ENCODE measurements at regions not wholly inside any gene's neighbourhood (a gene's known extent, or its start where the extent isn't known, plus 50 kb on each side); places are given as distances from the start of the nearest gene placed in this dataset.

- no peak overlapping the region for H3K9ac ChIP-seq (ENCODE audit: control insufficient read depth, extremely low read depth, insufficient read depth, low read length)
- H3K9me1 ChIP-seq (ENCODE audit: control insufficient read depth, extremely low read depth, insufficient read depth, low read length), result no peaks in the 10 kb centered on the region
- FAIRE-seq (no peak), DNase-seq (ENCODE audit: low read depth, low spot score) (no peak)
- no peaks in the 10 kb centered on the region for H3K79me2 ChIP-seq (ENCODE audit: control insufficient read depth, insufficient read depth, low read length)
- no peak overlapping the region for H3K4me3 ChIP-seq (ENCODE audit: control insufficient read depth in 2 of 3, extremely low read depth in 1 of 3, insufficient read depth in 2 of 3, low read depth in 1 of 3, low read length in 3 of 3)
- no peaks in the 10 kb centered on the region for H3K4me1 ChIP-seq (ENCODE audit: control insufficient read depth, extremely low read depth, insufficient read depth, low read length)
- no peaks in the 10 kb centered on the region for H3K36me3 ChIP-seq (ENCODE audit: control insufficient read depth in 2 of 2, extremely low read depth in 1 of 2, insufficient read depth in 2 of 2, low read length in 2 of 2)
- no peak overlapping the region for H2AFZ ChIP-seq (ENCODE audit: control insufficient read depth, low read length)
- H4K20me1 ChIP-seq (ENCODE audit: control insufficient read depth, extremely low read depth, insufficient read depth, low read length), result no peaks in the 10 kb centered on the region
- TF ChIP-seq EZH2 (IDR thresholded peaks at IDR 0.05; ENCODE audit: low read length) (no peak), CTCF (optimal IDR thresholded peaks at IDR 0.05 in 1 of 3, IDR thresholded peaks at IDR 0.05 in 1 of 3, conservative IDR thresholded peaks at IDR 0.05 in 1 of 3; ENCODE audit: extremely low read depth in 1 of 3, insufficient read depth in 2 of 3, low read length in 3 of 3) (no peak)
- no peak overlapping the region for H3K27ac ChIP-seq (ENCODE audit: control insufficient read depth, insufficient read depth, low read length)
- H3K27me3 ChIP-seq (ENCODE audit: control insufficient read depth, extremely low read depth, insufficient read depth, low read length), result no peaks in the 10 kb centered on the region
- dilution Hi-C loops (cut with MboI; ENCODE audit: extremely low pct_ligation_motif_present, low sequenced_read_pairs), result no loop called here
- H3K4me2 ChIP-seq (ENCODE audit: control insufficient read depth, extremely low read depth, insufficient read depth, low read depth, low read length), result no peak overlapping the region
- H3K9me3 ChIP-seq (ENCODE audit: control insufficient read depth, low read depth, low read length), result no peaks in the 10 kb centered on the region
These were observed 208.9 kb upstream of the HDAC4 start for GRCh38 chr2:239609607-239610310.

- no peaks in the 10 kb centered on the region for H3K27me3 ChIP-seq (ENCODE audit: control insufficient read depth, extremely low read depth, insufficient read depth, low read length)
- no peak for DNase-seq (ENCODE audit: low read depth, low spot score)
- no peaks in the 10 kb centered on the region for H4K20me1 ChIP-seq (ENCODE audit: control insufficient read depth, extremely low read depth, insufficient read depth, low read length)
- no peak overlapping the region for H3K27ac ChIP-seq (ENCODE audit: control insufficient read depth, insufficient read depth, low read length)
- no peak overlapping the region for H3K4me3 ChIP-seq (ENCODE audit: control insufficient read depth in 2 of 3, extremely low read depth in 1 of 3, insufficient read depth in 2 of 3, low read depth in 1 of 3, low read length in 3 of 3)
- no peaks in the 10 kb centered on the region for H3K79me2 ChIP-seq (ENCODE audit: control insufficient read depth, insufficient read depth, low read length)
- no peaks in the 10 kb centered on the region for H3K9me1 ChIP-seq (ENCODE audit: control insufficient read depth, extremely low read depth, insufficient read depth, low read length)
- dilution Hi-C loops (cut with MboI; ENCODE audit: extremely low pct_ligation_motif_present, low sequenced_read_pairs), result no loop called here
- H3K4me1 ChIP-seq (ENCODE audit: control insufficient read depth, extremely low read depth, insufficient read depth, low read length), result no peaks in the 10 kb centered on the region
- no peak overlapping the region for H2AFZ ChIP-seq (ENCODE audit: control insufficient read depth, low read length)
- TF ChIP-seq CTCF (optimal IDR thresholded peaks at IDR 0.05 in 1 of 3, IDR thresholded peaks at IDR 0.05 in 1 of 3, conservative IDR thresholded peaks at IDR 0.05 in 1 of 3; ENCODE audit: extremely low read depth in 1 of 3, insufficient read depth in 2 of 3, low read length in 3 of 3), result no peak
- TF ChIP-seq EZH2 (IDR thresholded peaks at IDR 0.05; ENCODE audit: low read length), result no peak
- no peak overlapping the region for H3K9ac ChIP-seq (ENCODE audit: control insufficient read depth, extremely low read depth, insufficient read depth, low read length)
- H3K4me2 ChIP-seq (ENCODE audit: control insufficient read depth, extremely low read depth, insufficient read depth, low read depth, low read length), result no peak overlapping the region
- FAIRE-seq, result no peak
- H3K9me3 ChIP-seq (ENCODE audit: control insufficient read depth, low read depth, low read length), result no peaks in the 10 kb centered on the region
- H3K36me3 ChIP-seq (ENCODE audit: control insufficient read depth in 2 of 2, extremely low read depth in 1 of 2, insufficient read depth in 2 of 2, low read length in 2 of 2), result no peaks in the 10 kb centered on the region
These were observed 208.3 kb upstream of the HDAC4 start for GRCh38 chr2:239609162-239609561.

Measured in keratinocyte (primary cell).